Naive thymus-derived CD4-positive, alpha-beta T cell (primary cell): ENCODE measurements at regions not wholly inside any gene's neighbourhood (a gene's known extent, or its start where the extent isn't known, plus 50 kb on each side); places are given as distances from the start of the nearest gene placed in this dataset.

Experiments
- ATAC-seq: fragments of 150-1000 bp; cut with Tn5 transposase; 2 replicates; pipeline ENCODE4 v1.10.0; 2021; ENCODE audit warnings: mild to moderate bottlenecking, moderate library complexity
- CTCF ChIA-PET: fragments of 350-600 bp; sonication (Branson Sonifier 250); formaldehyde crosslinking; loops from one replicate; lab custom pipeline; 2021; ENCODE audit warnings: antibody characterized with exemption; lab: Charles Lee
- POLR2A ChIA-PET: fragments of 350-600 bp; sonication (Branson Sonifier 250); formaldehyde crosslinking; loops from one replicate; lab custom pipeline; 2021; ENCODE audit warnings: antibody characterized with exemption, inconsistent platforms; lab: Charles Lee
- DNase-seq, 9 donors: peaks; one replicate each; pipeline versions ENCODE4 v3.0.0 to v3.0.0-alpha.2; 2020 to 2022; ENCODE audit warnings: mixed read lengths in 1 of 9
- H3K27ac ChIP-seq: one replicate; pipeline ENCODE4 v1.7.0; 2013; ENCODE audit warnings: mild to moderate bottlenecking, low read depth, low read length, moderate library complexity
- H3K27me3 ChIP-seq, 2 donors: one replicate each; pipeline ENCODE4 v1.7.0; 2013; ENCODE audit warnings: low read length in 2 of 2, mild to moderate bottlenecking in 2 of 2, moderate library complexity in 2 of 2; ENCODE audit not compliant: control insufficient read depth in 2 of 2, insufficient read depth in 2 of 2
- H3K36me3 ChIP-seq, 3 experiments: 1 replicate in 2 of 3; 2 replicates in 1 of 3; pipeline ENCODE4 v1.7.0; 2013; ENCODE audit warnings: low read length in 3 of 3, mild to moderate bottlenecking in 3 of 3, moderate library complexity in 1 of 3; ENCODE audit not compliant: insufficient read depth in 3 of 3, control insufficient read depth in 2 of 3
- H3K4me1 ChIP-seq, 2 donors: one replicate each; pipeline ENCODE4 v1.7.0; 2013; ENCODE audit warnings: low read length in 2 of 2, mild to moderate bottlenecking in 2 of 2, moderate library complexity in 1 of 2; ENCODE audit not compliant: control insufficient read depth in 2 of 2, insufficient read depth in 2 of 2
- H3K4me3 ChIP-seq: 2 replicates; pipeline ENCODE4 v1.7.0; 2013; ENCODE audit warnings: mild to moderate bottlenecking, low read length
- H3K9me3 ChIP-seq, 3 experiments: 1 replicate in 2 of 3; 2 replicates in 1 of 3; pipeline ENCODE4 v1.7.0; 2013; ENCODE audit warnings: low read length in 3 of 3; ENCODE audit not compliant: control insufficient read depth in 2 of 3
- H3K27ac Mint-ChIP-seq, 9 donors: one replicate each; pipeline ENCODE4 v1.8.0; 2020 to 2022; ENCODE audit warnings: mixed read lengths in 9 of 9, mild to moderate bottlenecking in 8 of 9, moderate library complexity in 5 of 9, inconsistent platforms in 2 of 9
- H3K27me3 Mint-ChIP-seq, 5 donors: one replicate each; pipeline ENCODE4 v1.8.0; 2021 to 2022; ENCODE audit warnings: mixed read lengths in 5 of 5, mild to moderate bottlenecking in 1 of 5
- H3K36me3 Mint-ChIP-seq, 5 donors: one replicate each; pipeline ENCODE4 v1.8.0; 2020 to 2022; ENCODE audit warnings: mixed read lengths in 5 of 5, mild to moderate bottlenecking in 3 of 5, inconsistent platforms in 1 of 5
- H3K4me1 Mint-ChIP-seq, 7 donors: one replicate each; pipeline ENCODE4 v1.8.0; 2020 to 2022; ENCODE audit warnings: mixed read lengths in 7 of 7, mild to moderate bottlenecking in 3 of 7, inconsistent platforms in 1 of 7
- H3K4me3 Mint-ChIP-seq, 10 donors: one replicate each; pipeline ENCODE4 v1.8.0; 2020 to 2022; ENCODE audit warnings: mild to moderate bottlenecking in 10 of 10, mixed read lengths in 10 of 10, moderate library complexity in 6 of 10, inconsistent platforms in 2 of 10
- H3K9me3 Mint-ChIP-seq, 11 donors: one replicate each; pipeline ENCODE4 v1.8.0; 2020 to 2022; ENCODE audit warnings: mixed read lengths in 11 of 11, mild to moderate bottlenecking in 4 of 11, inconsistent platforms in 1 of 11, moderate library complexity in 1 of 11
- intact Hi-C, 2 donors: fragments of 100-400 bp; cut with micrococcal nuclease; formaldehyde crosslinking; loops; one replicate each; pipeline ENCODE4 v1.15.1; 2023

DNA sequence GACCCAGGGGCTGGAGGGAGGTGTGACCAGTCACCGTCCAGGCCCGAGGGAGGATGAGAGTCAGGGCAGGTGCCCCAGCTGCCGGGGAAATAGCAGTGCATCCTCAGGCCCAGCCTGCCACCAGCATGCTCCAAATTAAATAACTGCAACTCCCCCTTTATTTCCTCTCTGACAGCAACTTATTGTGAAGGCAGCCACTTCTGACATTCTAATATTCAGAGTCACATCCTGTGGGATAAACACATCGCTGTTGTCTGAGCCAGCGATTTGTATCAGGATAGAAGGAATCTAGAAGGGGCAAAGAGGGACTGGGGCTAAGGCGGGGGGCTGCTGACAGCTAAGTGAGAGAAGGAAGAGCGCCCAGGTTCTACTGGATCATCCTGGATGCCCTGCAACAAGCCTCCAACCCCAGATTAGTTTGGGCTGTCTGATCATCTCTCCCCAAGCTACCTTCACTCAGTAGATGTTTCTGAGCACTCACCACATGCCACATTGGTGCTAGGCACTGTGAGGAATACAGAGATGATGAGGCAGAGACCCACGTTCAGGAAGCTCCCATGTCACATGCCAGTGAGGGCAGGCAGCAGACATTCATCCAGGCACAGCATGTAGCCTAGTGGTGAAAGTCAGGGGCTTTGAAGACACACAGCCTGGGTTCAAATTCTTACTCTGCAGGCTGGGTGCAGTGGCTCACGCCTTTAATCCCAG, 214.1 kb downstream of the BUD13 start:
- POLR2A ChIA-PET: no interaction called here
- Histone ChIP-seq H3K27me3 (no peaks in the 10 kb centered on the region), H3K4me1 (no peaks in the 10 kb centered on the region), H3K36me3 (no peaks in the 10 kb centered on the region), H3K4me3 (no peak overlapping the region), H3K9me3 (no peaks in the 10 kb centered on the region), H3K27ac (no peak overlapping the region)
- DNase-seq (no peak), ATAC-seq (no peak)
- intact Hi-C loops: no loop called here
- Mint-ChIP-seq H3K4me3 (no peak overlapping the region), H3K4me1 (no peaks in the 10 kb centered on the region), H3K36me3 (no peaks in the 10 kb centered on the region), H3K27me3 (peaks cover 0 to 22% (median 0%) of the 10 kb centered on the region in 5 donors), H3K27ac (no peak overlapping the region), H3K9me3 (peaks cover 0 to 26% (median 11%) of the 10 kb centered on the region in 11 donors)
- CTCF ChIA-PET: no interaction called here

DNA sequence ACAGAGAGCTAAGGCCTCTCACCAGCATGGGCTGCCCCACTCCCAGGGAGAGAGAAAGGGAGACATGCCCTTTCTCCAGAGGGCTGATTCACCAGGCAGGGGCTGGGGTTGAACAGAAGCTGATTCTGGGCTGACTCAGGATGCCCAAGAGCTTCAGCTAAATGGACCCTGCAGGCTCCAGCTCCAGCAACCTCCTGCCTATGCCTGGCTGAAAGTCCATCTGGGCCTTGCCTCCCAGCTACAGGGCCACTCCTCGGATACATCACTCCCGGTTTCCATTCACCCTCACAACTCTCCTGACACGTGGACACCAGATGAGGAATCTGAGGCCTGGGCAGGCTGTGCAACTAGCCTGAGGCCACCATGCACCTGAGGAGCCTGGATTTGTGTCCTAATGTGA, 215.5 kb downstream of the BUD13 start:
- CTCF ChIA-PET: no interaction called here

GRCh38 chr11:116556483-116556882, 216.3 kb downstream of the BUD13 start:
- Mint-ChIP-seq H3K9me3 (peaks cover 0 to 26% (median 11%) of the 10 kb centered on the region in 11 donors), H3K4me1 (peaks cover 0 to under 1% (median 0%) of the 10 kb centered on the region in 7 donors), H3K36me3 (no peaks in the 10 kb centered on the region), H3K27me3 (peaks cover 0 to 24% (median 10%) of the 10 kb centered on the region in 5 donors), H3K4me3 (no peak overlapping the region), H3K27ac (no peak overlapping the region)
- ATAC-seq: no peak
- intact Hi-C loops: no loop called here
- no peak overlapping the region for H3K4me3 ChIP-seq
- H3K4me1 ChIP-seq: no peaks in the 10 kb centered on the region
- no peaks in the 10 kb centered on the region for H3K36me3 ChIP-seq
- no peaks in the 10 kb centered on the region for H3K27me3 ChIP-seq
- no peak overlapping the region for H3K27ac ChIP-seq
- ChIA-PET CTCF (no interaction called here), POLR2A (no interaction called here)
- no peak for DNase-seq
- no peaks in the 10 kb centered on the region for H3K9me3 ChIP-seq

More for the DNA sequence above, 215.5 kb downstream of the BUD13 start:
- Mint-ChIP-seq H3K4me1 (no peaks in the 10 kb centered on the region), H3K36me3 (no peaks in the 10 kb centered on the region), H3K9me3 (peaks cover 0 to 26% (median 11%) of the 10 kb centered on the region in 11 donors), H3K27me3 (peaks cover 0 to 21% (median 4%) of the 10 kb centered on the region in 5 donors), H3K27ac (no peak overlapping the region), H3K4me3 (no peak overlapping the region)
- Histone ChIP-seq H3K4me3 (no peak overlapping the region), H3K27me3 (no peaks in the 10 kb centered on the region), H3K36me3 (no peaks in the 10 kb centered on the region), H3K27ac (no peak overlapping the region), H3K9me3 (no peaks in the 10 kb centered on the region), H3K4me1 (no peaks in the 10 kb centered on the region)
- POLR2A ChIA-PET: no interaction called here
- DNase-seq: no peak
- intact Hi-C loops: no loop called here
- no peak for ATAC-seq

- intact Hi-C loops: no loop called here
- ChIA-PET CTCF (no interaction called here), POLR2A (no interaction called here)
- Histone ChIP-seq H3K4me3 (no peak overlapping the region), H3K36me3 (no peaks in the 10 kb centered on the region), H3K27me3 (peaks cover 0 to 4% of the 10 kb centered on the region in 2 donors), H3K4me1 (no peaks in the 10 kb centered on the region), H3K27ac (no peak overlapping the region), H3K9me3 (no peaks in the 10 kb centered on the region)
- H3K4me3 Mint-ChIP-seq: no peak overlapping the region
- ATAC-seq (no peak), DNase-seq (no peak)
- peaks cover 0 to 2% (median 0%) of the 10 kb centered on the region in 7 donors for H3K4me1 Mint-ChIP-seq
- peaks cover 0 to 26% (median 12%) of the 10 kb centered on the region in 11 donors for H3K9me3 Mint-ChIP-seq
- no peaks in the 10 kb centered on the region for H3K36me3 Mint-ChIP-seq
- H3K27ac Mint-ChIP-seq: no peak overlapping the region
- H3K27me3 Mint-ChIP-seq: peaks cover 0 to 37% (median 18%) of the 10 kb centered on the region in 5 donors
These were observed 219.3 kb downstream of the BUD13 start for GRCh38 chr11:116553482-116553881.

- POLR2A ChIA-PET: no interaction called here
- Histone ChIP-seq H3K27me3 (peaks cover 0 to 4% of the 10 kb centered on the region in 2 donors), H3K4me1 (no peaks in the 10 kb centered on the region), H3K9me3 (no peaks in the 10 kb centered on the region), H3K36me3 (no peaks in the 10 kb centered on the region), H3K27ac (no peak overlapping the region), H3K4me3 (no peak overlapping the region)
- no peak overlapping the region for H3K4me3 Mint-ChIP-seq
- CTCF ChIA-PET: no interaction called here
- H3K4me1 Mint-ChIP-seq: peaks cover 0 to 2% (median 0%) of the 10 kb centered on the region in 7 donors
- peaks cover 0 to 46% (median 23%) of the 10 kb centered on the region in 5 donors for H3K27me3 Mint-ChIP-seq
- H3K9me3 Mint-ChIP-seq: peaks cover 0 to 18% (median 10%) of the 10 kb centered on the region in 11 donors
- ATAC-seq (no peak), DNase-seq (no peak)
- no peak overlapping the region for H3K27ac Mint-ChIP-seq
- intact Hi-C loops: no loop called here
- H3K36me3 Mint-ChIP-seq: no peaks in the 10 kb centered on the region
These were observed 221.2 kb downstream of the BUD13 start for GRCh38 chr11:116551576-116551975.

DNA sequence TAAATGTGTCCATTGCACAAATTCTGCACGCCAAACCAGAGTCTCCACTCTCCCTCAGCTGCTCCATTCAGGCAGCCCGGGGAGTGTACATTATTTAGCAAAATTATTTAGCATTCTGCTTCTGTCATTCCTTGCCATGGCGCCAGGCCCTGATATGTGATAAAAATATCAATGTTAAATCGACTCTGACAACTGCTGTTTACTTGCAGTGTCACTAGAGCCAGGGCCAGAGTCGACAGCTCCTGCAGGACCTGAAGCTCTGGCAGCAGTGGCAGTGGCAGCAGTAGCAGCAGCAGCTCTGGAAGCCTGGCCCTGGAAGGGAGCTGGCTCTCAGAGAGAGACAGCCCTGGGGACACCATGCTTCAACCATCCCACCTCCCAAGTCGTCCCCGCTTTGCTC, 224.5 kb downstream of the BUD13 start:
- H3K9me3 Mint-ChIP-seq: peaks cover 0 to 5% (median 0%) of the 10 kb centered on the region in 11 donors
- Histone ChIP-seq H3K27ac (no peak overlapping the region), H3K4me1 (no peaks in the 10 kb centered on the region), H3K36me3 (no peaks in the 10 kb centered on the region), H3K9me3 (no peaks in the 10 kb centered on the region), H3K4me3 (no peak overlapping the region), H3K27me3 (peaks cover 0 to 4% of the 10 kb centered on the region in 2 donors)
- DNase-seq (no peak), ATAC-seq (no peak)
- H3K4me3 Mint-ChIP-seq: no peak overlapping the region
- H3K27me3 Mint-ChIP-seq: peaks cover 0 to 41% (median 15%) of the 10 kb centered on the region in 5 donors
- H3K36me3 Mint-ChIP-seq: no peaks in the 10 kb centered on the region
- CTCF ChIA-PET: no interaction called here
- intact Hi-C loops: no loop called here
- POLR2A ChIA-PET: no interaction called here
- peaks cover 0 to 2% (median 0%) of the 10 kb centered on the region in 7 donors for H3K4me1 Mint-ChIP-seq
- no peak overlapping the region for H3K27ac Mint-ChIP-seq

- H3K27ac ChIP-seq: no peak overlapping the region
- no peak for ATAC-seq
- no peak overlapping the region for H3K4me3 ChIP-seq
- peaks cover 0 to 4% of the 10 kb centered on the region in 2 donors for H3K27me3 ChIP-seq
- POLR2A ChIA-PET: no interaction called here
- intact Hi-C loops: no loop called here
- Mint-ChIP-seq H3K27ac (no peak overlapping the region), H3K36me3 (no peaks in the 10 kb centered on the region), H3K4me1 (peaks cover 0 to 2% (median 0%) of the 10 kb centered on the region in 7 donors), H3K9me3 (peaks cover 0 to 5% (median 0%) of the 10 kb centered on the region in 11 donors), H3K4me3 (no peak overlapping the region), H3K27me3 (peaks cover 0 to 39% (median 12%) of the 10 kb centered on the region in 5 donors)
- CTCF ChIA-PET: no interaction called here
- no peaks in the 10 kb centered on the region for H3K4me1 ChIP-seq
- DNase-seq: no peak
- H3K9me3 ChIP-seq: no peaks in the 10 kb centered on the region
- no peaks in the 10 kb centered on the region for H3K36me3 ChIP-seq
These were observed 225.2 kb downstream of the BUD13 start for GRCh38 chr11:116547571-116547970.
